Fibroblast of pulmonary artery (primary cell): ENCODE measurements at regions not wholly inside any gene's neighbourhood (a gene's known extent, or its start where the extent isn't known, plus 50 kb on each side); places are given as distances from the start of the nearest gene placed in this dataset.

ENCODE experiments used
- DNase-seq: peaks from one replicate; pipeline ENCODE4 v3.0.0-alpha.2; 2010; ENCODE audit warnings: low read depth
- H3K4me3 ChIP-seq: replicated peaks from 2 replicates; pipeline ENCODE4 v1.5.1; 2011; ENCODE audit warnings: low read depth, mild to moderate bottlenecking, control low read depth, low read length, moderate library complexity
- TF ChIP-seq, protein P1 (sequence below): IDR thresholded peaks from 2 replicates; pipeline ENCODE4 v1.5.1; 2011; ENCODE audit warnings: mild to moderate bottlenecking, control low read depth, low read length, inconsistent platforms; ENCODE audit errors: missing control alignments

DNA sequence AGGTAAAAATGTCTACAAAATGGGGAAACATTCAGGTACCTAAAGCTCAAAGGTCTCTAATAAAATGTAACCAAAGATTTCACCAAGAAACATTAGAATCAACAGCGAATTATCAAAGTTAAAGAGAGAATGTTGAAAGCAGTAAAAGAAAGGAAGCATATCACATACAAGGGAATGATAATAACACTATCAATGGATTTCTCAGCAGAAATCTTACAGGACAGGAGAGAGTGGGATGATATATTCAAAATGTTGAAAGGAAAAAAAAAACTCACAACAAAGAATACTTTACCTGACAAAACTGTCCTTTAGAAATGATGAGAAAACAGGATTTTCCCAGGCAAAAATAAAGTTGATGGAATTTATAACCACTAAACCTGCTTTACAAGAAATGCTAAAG, 591.2 kb upstream of the POU3F3 start:
- TF ChIP-seq, protein P1, sequence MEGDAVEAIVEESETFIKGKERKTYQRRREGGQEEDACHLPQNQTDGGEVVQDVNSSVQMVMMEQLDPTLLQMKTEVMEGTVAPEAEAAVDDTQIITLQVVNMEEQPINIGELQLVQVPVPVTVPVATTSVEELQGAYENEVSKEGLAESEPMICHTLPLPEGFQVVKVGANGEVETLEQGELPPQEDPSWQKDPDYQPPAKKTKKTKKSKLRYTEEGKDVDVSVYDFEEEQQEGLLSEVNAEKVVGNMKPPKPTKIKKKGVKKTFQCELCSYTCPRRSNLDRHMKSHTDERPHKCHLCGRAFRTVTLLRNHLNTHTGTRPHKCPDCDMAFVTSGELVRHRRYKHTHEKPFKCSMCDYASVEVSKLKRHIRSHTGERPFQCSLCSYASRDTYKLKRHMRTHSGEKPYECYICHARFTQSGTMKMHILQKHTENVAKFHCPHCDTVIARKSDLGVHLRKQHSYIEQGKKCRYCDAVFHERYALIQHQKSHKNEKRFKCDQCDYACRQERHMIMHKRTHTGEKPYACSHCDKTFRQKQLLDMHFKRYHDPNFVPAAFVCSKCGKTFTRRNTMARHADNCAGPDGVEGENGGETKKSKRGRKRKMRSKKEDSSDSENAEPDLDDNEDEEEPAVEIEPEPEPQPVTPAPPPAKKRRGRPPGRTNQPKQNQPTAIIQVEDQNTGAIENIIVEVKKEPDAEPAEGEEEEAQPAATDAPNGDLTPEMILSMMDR = no peak

DNA sequence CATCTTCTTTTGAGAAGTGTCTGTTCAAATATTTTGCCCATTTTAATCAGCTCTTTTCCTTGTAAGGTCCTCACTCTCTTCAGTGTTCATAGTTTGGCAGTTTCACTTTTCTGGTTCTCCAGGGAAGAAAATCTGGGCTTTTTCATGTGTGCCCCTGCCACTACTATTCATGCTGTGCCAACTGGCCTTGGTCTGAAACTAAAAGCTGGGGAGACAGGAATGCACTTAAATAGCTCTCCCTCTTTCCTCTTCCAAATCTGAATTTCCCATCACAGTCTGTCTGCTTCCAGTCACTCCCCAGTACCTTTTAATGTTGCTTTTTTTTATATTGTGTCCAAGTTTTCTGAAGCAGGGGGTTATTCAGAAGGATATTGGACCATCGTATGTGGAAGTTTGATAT, 574.3 kb upstream of the POU3F3 start:
- DNase-seq = no peak
- TF ChIP-seq, protein P1 = no peak
- H3K4me3 ChIP-seq = no peak overlapping the region

More for the DNA sequence above, 591.2 kb upstream of the POU3F3 start:
- DNase-seq = no peak
- H3K4me3 ChIP-seq = no peak overlapping the region

DNA sequence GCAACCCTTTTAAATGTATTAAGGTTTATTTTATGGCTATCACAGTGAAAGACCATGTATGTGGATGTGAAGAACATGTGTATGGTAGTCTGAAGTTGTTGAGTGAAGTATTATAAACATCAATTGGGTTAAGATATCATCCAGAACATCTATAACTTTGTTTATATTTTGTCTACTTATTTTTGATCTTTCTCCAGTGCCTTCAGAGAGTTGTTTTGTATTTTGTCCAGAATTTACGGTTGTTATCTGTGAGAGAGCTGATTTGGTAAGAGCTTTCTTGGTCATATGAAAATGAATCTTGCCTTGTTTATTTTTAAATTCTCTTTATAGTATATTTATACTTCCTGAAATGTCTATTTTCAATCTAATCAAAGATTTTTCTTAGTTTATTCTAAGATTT, 573.7 kb upstream of the POU3F3 start:
- no peak overlapping the region for H3K4me3 ChIP-seq
- TF ChIP-seq, protein P1 = no peak
- no peak for DNase-seq

DNA sequence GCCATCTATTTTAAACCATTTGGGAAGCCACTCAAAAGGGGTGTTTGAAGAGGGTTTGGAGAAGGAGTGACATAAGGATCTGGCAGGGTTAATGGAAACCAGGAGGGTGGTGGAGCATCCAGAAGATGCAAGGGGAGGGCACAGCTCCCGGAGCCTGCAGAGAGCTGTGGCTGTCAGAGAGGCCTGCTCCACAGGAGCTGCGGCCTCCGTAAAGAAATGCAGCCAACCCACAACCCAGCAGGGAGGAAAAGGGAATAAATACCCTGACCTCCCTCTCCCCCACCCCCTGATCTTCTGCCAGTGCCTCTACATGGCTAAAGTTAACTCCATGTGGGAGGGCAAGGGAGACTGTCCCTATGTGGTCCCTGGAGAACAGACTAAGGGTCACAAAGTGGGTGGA, 567.1 kb upstream of the POU3F3 start:
- DNase-seq = no peak
- TF ChIP-seq, protein P1 = no peak
- no peak overlapping the region for H3K4me3 ChIP-seq

DNA sequence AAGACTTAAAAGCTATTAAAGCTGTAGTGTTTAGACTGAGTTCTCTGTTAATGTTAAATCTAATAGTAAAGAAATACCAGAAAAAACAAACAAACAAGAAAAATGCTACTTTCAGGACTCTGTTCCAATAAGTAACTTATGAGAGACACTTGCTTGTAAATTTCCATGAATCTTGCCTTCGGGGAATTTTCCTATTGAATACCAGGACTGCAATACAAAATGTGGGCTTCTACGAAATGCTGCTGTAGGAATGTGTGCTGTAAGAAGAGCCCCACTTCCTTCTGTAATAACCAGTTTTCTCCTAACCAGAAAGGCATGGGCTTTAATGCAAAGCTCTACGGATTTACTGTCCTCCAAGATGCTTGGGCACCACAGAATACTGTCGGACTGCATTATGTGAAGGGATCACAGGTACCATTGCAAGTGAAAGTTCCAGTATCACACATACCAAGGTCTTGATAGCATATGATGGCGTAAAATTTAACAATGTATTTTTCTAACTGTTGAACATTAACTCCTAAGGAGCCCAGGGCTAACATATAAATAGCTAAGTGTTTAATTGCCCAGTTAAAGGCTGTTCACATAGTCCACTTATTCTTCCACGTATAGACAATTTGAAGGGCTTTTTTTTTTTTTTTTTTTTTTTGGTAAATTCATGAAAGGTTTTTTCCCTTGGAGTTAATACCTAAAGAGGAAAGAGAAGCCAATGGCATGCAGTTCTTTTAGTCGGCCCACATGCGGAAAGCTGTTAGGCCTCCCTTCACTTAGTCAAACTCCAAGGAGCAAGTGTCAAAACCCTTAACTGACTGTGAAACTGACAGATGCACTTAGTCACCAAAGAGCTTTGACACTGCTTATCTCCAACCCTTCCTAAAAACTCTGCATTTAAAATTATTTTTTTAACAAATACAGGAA, 564.0 kb upstream of the POU3F3 start:
- H3K4me3 ChIP-seq = no peak overlapping the region
- DNase-seq = no peak
- TF ChIP-seq, protein P1 = no peak

DNA sequence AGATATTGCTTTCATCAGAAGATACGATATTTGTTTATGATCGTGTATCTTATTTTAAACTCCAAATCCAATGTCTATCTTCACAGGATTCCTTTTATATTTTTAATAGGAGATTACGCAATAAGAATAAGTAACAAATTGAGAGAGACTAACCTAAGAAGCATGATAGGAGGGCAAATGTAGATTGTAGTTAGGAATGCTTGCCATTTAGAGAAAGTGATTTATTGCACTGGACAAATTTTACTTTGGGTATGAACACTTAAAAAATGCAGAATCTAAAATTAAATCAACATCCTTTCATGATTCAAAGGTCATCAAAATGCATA, 563.4 kb upstream of the POU3F3 start:
- H3K4me3 ChIP-seq = no peak overlapping the region

More for the DNA sequence above, 563.4 kb upstream of the POU3F3 start:
- TF ChIP-seq, protein P1 = no peak
- DNase-seq = no peak
